CMK (cell line): ENCODE measurements at regions not wholly inside any gene's neighbourhood (a gene's known extent, or its start where the extent isn't known, plus 50 kb on each side); places are given as distances from the start of the nearest gene placed in this dataset.
"Not testable (repeated sequence)": the region's sequence is repeated elsewhere in the genome, so short reads cannot be mapped to it uniquely, and the experiment has no call there.

Experiments
- DNase-seq: peaks from one replicate; pipeline ENCODE4 v3.0.0-alpha.2; 2010; ENCODE audit warnings: low read depth

DNA sequence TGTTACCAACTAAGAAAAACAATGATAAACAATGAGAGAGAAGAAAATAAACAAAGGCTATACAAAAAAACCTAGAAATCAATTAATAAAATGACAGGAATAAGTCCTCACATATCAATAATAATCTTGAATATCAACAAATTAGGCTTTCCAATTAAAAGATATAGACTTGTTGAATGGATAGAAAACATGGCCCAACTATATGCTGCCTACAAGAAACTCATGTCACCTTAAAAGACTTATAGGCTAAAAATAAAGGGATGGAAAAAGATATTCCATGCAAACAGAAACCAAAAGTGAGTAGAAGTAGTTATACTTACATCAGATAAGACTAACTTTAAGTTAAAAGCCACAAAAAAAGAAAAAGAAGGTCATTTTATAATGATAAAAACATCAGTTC is 183.9 kb downstream of the MYRFL start:
- DNase-seq: no peak

DNA sequence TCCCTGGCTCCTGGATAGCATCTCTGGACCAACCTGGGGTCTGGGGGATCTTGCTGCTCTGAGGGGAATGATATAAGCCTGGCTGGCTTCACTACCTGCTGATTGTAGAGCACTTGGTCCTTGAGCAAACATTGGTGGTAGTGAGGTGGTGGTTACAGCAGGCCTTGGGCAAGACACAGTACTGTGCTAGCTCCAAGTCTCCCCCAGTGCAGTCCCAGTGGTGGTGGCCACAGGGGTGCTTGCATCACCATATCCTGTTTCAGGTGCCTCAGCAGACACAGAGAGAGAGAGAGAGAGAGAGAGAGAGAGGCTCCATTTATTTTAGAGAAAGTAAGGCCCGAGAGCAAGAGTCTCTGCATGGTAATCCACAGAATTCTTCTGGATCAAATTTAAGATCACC is 186.3 kb downstream of the MYRFL start:
- DNase-seq: no peak

DNA sequence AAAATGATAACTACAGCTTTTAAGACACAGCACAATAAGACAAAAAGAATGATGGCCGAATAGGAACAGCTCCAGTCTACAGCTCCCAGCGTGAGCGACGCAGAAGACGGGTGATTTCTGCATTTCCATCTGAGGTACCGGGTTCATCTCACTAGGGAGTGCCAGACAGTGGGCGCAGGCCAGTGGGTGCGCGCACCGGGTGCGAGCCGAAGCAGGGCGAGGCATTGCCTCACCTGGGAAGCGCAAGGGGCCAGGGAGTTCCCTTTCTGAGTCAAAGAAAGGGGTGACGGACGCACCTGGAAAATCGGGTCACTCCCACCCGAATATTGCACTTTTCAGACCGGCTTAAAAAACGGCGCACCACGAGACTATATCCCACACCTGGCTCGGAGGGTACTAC is 188.0 kb downstream of the MYRFL start:
- not testable (repeated sequence) for DNase-seq

DNA sequence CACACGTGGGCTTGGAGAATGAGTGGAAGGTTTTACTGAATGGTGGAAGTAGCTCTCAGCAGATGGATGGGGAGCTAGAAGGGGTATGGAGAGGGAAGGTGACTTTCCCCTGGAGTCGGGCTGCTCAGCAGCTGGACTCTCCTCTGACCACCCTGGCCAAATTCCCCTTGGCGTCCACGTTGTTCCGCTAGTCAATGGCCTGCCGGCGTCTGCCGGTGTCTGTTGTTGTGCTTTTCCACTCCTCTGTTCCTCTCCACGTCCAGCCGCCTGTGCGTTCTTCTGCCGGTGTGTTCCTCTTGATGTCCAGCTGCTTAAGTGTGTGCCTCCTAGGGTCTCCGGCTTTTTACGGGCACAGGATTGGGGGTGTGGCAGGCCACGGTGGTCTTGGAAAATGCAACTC is 203.5 kb downstream of the MYRFL start:
- DNase-seq: no peak

DNA sequence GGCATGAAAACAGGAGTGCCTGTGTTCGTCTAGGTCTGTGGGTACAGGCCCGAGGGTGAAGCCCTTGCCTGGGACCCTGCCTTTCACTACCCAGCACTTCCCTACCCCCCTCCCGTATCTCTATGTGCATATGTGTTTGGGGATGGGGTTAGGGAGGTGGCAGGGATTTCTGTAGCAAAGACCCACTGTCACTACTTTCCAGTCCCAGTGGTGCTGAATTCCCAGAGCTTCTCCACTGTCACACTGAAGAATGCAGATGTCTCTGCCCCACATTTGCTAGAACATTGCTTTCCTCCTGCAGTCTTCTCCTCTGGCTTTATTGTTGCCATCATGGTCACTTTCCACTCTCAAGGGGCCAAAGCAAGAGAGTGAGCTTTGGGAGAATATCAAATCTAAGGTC is 203.9 kb downstream of the MYRFL start:
- no peak for DNase-seq

DNA sequence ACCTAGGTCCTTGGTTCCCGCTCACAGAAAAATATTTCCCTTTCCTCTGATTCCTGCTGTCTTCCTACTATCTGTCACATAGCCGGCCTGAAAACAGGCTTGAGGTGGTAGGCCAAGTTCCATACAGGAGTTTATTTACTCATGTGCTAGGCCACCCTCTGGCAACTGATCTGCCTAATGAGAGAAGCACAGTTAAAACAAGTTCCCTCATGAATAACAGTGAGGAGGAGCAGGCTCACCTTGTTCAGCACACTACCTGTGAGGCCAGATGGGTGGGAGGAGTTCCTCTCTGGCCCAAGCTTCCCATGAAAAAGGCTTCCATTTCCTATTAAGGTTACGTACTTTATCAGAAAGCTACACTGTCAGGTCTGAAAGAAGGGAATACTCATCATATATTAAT is 206.0 kb downstream of the MYRFL start:
- no peak for DNase-seq

DNA sequence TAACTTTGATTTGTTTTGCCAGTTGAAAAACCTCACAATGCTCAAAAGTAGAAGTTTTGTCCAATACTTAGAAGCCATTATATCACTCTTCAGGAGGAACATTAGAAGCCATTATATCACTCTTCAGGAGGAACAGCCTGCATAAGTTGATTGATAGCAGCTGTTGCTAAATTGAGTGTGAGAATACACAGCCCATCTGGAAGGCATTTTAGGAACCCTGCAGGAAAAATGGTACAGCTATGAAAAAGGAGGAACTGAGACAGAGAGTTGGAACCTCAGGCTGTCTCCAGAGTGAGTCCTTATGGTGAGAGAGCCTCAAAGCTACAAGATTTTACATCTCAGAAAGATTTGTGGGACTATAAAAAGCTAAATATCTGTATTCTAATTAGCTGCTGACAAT is 207.0 kb downstream of the MYRFL start:
- no peak for DNase-seq

DNA sequence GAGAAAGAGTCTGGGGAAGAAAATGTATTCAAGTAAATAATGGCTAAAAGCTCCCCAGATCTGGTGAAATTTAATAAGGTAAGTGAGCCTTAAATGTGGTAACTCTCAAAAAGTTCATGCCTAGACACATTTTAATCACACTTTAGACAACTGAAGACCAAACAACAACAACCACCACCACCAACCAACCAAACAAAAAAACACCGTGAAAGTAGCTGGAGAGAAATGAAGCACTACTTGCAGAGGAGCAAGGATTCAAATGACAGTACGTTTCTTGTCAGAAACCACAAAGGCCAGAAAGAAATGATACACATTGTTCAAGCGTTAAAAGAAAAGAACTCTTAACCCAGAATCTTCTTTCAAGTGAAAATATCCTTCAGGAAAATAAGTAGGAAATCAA is 208.3 kb downstream of the MYRFL start:
- no peak for DNase-seq

DNA sequence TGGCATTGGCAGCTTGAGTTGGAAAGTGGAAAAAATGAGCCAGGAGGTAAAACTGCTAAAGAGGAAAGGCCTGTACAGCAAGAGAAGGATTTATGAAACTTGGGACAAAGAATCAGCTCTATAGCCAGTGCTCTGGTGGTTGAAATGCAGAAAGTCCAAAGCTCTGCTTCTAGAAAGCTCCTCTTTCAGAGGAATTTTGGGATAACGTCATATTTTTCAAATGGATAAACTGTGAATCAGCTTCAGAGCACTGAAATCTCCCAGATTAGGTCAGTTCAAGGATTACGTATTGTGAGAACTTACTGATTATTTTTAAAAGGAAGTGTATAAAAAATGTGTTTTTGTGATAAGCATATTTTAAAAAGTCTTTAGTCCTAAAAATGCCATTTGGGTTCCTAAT is 203.1 kb upstream of the CNOT2 start:
- DNase-seq: no peak

DNA sequence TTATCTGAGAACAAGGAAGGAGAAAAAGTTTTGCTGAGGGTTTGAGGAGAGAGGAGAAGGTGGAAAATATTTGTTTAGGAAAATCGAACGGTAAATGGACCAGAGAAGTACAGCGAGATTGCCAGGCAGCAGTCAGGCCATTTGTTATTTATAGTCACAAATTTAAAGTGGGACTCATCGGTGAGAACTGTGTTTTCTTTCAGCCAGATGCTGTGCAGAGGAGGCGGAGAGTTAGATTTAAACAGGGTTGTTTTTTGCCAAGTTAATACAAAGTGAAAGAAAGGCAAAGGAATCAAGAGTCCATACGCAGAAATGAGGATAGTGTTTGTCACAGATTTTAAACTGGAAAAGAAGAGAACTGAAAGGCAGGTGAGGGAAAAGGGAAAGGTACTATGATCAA is 200.6 kb upstream of the CNOT2 start:
- no peak for DNase-seq

DNA sequence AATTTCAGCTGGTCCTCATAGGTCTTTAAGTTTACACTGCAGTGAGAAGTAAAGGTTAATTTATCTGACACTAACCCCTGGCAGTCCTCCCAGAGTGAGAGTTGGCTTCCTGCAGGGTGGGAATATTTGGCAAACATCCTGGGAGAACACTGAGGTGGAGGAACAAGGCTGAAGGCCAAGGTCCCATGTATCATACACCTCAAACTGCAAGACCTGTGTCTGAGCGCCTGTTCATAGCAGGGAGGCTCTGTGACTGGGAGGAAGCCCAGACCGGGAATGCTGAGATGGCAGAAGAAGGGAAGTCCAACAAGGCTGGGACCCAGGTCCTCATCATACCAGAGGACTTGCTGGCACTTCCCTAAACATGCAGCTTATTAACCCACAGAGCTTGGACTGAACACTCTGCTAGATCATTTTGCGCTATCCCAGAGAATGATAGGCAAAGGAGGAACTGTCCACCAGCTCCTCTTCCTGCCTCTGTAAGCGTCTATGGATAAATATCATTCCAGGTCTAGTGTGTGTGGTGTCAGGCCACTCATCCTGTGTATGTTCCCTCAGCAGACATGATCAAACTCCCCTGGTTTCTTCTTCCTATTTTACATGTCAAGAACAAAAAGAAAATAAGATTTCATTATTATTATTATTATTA is 199.6 kb upstream of the CNOT2 start:
- no peak for DNase-seq

DNA sequence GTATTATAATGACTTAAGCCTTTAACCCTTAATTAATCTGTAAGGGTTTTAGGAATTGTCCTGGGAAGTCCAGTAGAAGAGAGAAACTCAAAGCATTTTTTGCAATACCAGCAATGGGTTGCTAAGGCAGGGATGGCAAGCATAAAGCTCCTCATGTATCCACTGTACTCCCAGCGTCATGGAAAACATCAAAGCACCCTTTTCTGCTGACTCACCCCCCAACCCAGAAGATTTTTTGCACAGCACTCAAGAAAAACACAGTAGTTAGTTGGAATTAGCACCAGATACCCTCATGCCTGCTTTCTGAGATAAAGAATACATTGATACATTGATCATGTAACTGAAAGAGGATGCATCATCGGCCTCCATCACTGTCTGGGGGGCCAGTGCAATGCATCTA is 199.1 kb upstream of the CNOT2 start:
- DNase-seq: no peak

DNA sequence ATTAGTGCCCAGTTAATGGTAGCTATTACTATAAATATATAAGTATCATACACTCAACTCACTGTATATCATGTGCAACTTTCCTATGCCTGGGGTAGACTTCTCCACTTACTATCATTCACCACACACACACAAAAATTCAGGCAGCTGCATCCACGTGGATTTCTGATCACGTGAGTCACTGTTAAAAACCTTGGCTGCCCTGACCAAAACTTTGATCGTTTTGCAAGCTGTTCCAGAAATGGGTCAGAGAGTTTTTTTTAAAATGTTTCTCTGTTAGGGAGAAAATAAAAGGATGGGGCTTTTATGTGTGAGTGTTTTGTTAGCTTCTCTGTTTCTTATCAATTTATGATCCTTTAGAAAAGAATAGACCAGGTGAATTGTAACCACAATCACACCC is 198.2 kb upstream of the CNOT2 start:
- DNase-seq: no peak

DNA sequence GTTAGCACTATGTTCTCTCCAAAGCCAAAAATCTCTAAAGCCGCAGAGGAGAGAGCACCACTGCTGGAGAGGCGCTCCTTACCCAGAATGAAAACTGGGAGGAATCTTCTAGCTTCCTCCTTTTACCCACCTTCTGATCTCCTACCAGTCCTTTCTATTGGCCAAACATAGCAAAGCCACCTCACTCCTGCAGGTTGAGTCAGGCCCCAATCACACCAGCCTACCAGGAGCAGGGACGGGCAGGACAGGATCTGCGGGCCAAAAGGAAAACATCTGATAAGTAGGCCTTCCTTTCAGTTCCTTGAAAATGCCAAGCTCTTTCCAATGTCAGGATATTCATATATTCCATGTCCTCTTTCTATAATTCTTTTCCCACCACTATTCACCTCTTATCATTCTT is 197.7 kb upstream of the CNOT2 start:
- no peak for DNase-seq

DNA sequence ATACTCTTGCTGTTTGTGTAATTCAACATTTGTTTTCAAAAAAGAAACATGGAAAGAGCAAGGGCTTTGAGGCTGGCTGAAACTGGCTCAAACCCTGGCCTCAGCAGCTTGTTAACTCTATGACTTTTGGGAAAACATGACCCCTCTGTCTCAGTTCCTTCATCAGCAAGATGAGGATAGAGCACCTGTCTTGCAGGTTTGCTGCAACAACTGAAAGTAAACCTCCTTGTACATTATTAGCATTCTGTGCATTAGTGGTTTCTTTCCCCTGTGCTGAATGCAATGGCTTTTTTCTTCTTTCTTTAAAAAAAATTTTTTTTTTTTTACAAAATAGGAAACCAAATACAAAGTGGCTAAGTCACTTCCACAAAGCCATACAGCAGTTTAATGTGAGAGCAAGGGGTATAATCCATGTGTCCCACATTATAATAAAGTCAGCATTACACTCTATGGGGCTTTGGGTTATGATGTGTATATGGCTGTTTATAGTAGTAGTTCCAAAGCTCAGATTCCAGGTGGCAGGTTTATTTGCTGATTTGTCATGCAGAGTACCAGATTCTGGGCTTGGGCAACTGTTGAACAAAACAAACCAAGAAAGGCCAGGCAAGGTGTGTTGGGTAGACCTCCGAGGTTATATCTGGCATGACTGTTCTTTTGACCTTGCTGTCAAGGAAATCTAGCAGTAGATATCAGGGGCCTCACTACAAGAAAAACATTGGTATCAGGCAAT is 194.5 kb upstream of the CNOT2 start:
- no peak for DNase-seq

DNA sequence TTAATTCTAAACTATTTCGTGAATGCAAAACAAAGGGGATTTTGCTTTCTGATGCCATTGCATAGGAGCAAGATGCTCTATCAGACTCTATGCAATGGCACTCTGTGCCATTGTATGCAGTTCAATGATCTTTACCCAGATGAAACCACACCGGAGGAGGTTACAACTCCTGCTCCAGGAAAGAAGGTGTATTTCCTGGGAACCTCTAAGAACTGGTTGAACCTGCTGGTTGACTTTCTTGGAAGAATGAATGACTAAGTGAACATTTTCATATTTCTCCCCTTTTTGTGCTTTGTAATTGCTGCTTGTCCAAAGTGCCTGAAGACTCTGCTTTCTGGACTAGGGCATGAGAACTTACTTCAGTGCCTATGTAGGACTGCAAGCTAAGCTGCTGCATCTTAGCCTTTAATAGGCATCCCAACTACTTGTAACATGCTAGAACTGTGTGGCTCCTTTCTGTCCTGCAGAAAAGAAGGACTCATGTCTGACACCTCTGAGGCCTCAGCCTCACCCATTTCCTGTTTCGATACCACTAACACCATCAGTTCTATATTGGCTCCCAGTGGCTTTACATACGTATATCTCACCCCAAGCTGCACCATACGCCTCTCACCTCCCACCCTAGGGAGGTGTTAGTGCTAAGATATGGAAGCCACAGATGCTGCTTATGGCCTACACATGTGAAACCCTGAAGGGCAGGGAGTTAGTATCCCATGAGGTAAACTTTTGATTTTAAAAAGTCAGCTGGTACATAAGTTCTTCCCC is 193.5 kb upstream of the CNOT2 start:
- DNase-seq: no peak

DNA sequence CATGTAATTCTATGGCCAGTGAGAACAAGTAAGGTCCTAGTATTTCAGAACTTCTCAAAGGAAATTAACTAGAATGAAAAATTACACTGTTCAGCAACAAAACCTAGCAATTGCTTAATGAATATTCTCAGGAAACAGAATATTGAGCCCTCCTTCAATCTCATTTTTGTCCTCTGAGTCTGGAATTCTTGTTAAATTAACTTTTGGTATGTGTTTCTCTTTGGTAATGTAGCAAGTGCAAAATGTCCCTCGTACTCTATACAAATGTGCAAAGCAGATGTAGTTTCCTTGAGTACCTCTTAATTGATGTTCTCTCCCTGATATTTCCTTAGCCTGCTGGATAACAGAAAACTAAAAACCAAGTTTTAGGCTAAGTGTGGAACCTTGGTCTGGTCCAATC is 190.8 kb upstream of the CNOT2 start:
- no peak for DNase-seq

DNA sequence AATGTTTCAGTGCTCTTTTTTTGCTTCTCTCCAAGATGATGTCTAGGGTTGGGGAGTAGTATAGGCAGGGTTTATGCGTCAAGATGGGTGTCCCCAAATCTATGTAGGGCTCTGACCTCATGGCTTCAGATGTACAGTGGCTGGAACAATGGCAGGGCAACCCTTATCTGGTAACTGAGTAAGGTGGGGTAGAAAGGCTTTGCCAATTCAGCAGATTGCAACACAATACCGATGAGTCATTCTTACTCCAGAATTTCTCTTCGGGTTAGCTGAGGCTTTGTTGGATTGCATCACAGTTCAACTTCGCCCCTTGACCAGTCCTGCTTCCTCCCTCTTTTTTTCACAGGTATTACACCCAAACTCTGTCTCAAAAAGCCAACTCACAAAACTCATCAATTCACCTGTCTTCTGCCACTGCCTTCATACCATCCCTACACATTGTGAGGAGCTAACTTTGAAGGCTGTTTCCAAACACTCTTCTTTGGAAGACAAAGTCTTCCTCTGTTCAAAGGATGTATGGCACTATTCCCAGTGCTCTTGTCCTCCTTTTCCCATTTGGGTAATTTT is 190.2 kb upstream of the CNOT2 start:
- no peak for DNase-seq

DNA sequence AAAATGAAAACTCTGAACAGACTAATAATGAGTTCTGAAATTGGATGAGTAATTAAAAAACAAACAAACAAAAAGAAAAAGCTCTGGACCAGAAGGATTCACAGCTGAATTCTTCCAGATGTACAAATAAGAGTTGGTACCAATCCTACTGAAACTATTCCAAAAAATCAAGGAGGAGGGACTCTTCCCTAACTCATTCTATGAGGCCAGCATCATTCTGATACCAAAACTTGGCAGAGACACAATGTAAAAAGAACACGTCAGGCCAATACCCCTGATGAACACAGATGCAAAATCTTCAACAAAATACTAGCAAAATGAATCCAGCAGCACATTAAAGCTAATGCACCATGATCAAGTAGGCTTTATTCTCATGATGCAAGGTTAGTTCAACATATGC is 183.9 kb upstream of the CNOT2 start:
- DNase-seq: no peak

DNA sequence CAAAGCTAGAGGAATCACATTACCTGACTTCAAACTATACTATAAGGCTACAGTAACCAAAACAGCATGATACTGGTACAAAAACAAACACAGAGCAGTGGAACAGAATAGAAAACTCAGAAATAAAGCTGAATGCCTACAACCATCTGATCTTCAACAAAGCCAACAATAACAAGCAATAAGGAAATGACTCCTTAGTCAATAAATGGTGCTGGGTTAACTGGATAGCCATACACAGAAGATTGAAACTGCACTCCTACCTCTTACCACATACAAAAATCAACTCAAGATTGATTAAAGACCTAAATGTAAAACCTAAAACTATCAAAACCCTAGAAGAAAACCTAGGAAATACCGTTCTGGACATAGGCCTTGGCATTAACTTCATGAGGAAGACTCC is 182.6 kb upstream of the CNOT2 start:
- no peak for DNase-seq

DNA sequence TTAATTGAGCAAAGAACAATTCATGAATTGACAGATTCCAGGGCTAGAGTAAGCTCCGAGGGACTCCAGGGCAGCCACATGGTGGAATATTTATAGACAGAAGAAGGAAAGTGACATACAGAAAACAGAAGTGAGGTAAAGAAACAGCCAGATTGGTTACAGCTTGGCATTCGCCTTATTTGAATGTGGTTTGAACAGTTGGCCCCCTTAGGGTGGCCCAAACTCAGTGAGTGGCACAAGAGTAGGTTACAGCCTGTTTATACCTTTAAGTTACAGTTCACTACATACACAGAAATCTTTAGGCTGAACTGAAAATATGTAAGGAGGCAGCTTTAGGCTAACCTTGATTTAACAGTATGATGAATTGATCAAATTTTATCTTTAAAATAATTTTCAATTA is 174.5 kb upstream of the CNOT2 start:
- no peak for DNase-seq

DNA sequence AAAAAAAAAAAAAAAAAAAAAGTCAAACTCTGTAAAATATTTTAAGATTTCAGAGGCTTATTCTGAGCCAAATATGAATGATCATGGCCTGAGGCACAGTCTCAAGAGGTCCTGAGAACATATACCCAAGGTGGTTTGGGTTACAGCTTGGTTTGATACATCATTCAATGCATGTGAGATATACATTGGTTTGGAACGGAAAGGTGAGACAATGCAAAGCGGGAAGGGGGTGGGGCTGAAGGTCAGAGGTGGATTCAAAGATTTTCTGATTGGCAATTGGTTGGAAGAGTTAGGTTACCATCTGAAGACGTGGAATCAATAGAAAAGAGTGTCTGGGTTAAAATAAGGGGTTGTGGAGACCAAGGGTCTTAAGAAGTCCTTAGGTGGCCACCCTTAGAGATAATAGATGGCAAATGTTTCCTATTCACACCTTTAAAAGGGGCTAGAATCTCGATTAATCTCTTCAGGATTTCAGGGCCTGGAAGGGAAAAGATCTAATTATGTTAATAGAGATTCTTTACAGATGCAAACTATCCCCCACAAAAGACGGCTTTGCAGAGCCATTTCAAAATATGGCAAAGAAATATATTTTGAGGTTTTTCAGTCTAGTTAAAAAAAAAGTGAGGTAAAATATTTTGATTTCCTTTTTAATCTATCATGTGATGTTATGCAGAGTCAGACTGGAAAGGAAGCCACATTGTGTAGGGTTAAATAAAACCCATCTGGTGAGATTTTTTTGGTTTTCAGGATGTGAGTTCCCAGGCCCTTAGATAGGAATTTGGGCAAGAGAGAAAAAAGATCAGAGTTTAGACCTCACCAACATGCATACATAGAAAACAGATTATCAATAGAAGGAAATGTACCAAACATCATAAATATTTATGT is 173.8 kb upstream of the CNOT2 start:
- DNase-seq: no peak
